H1 (cell line): ENCODE measurements at regions not wholly inside any gene's neighbourhood (a gene's known extent, or its start where the extent isn't known, plus 50 kb on each side); places are given as distances from the start of the nearest gene placed in this dataset.

Experiments used
- CTCF ChIA-PET: fragments of 300-600 bp; sonication (Branson Sonifier 250); formaldehyde crosslinking; loops from one replicate; lab custom pipeline; 2021; ENCODE audit not compliant: partially characterized antibody; lab: Charles Lee
- POLR2A ChIA-PET: fragments of 300-600 bp; sonication (Branson Sonifier 250); formaldehyde crosslinking; loops from one replicate; lab custom pipeline; 2021; ENCODE audit warnings: inconsistent platforms; ENCODE audit not compliant: partially characterized antibody; lab: Charles Lee
- DNase-seq, 2 experiments: peaks; one replicate each; pipeline versions ENCODE4 v3.0.0 to v3.0.0-alpha.2; 2010 to 2022; ENCODE audit warnings: low spot score in 2 of 2, low read depth in 1 of 2, mixed read lengths in 1 of 2
- FAIRE-seq: peaks from 2 replicates; lab custom pipeline; 2011; peaks lifted over from hg19 to GRCh38; lab: Jason Lieb, UNC
- H2AFZ ChIP-seq: 2 replicates; pipeline ENCODE4 v1.8.1; 2012; ENCODE audit warnings: low read length, inconsistent platforms
- H2AK5ac ChIP-seq: 2 replicates; pipeline ENCODE4 v1.6.1; 2013; ENCODE audit warnings: low read depth, low read length
- H2BK120ac ChIP-seq: replicated peaks from 2 replicates; pipeline ENCODE3; 2013; ENCODE audit warnings: low read depth, low read length, inconsistent platforms
- H2BK12ac ChIP-seq: 2 replicates; pipeline ENCODE4 v1.6.1; 2013; ENCODE audit warnings: low read depth, low read length
- H2BK15ac ChIP-seq: 2 replicates; pipeline ENCODE4 v1.6.1; 2013; ENCODE audit warnings: low read length
- H2BK20ac ChIP-seq: 2 replicates; pipeline ENCODE4 v1.6.1; 2013; ENCODE audit warnings: low read length
- H2BK5ac ChIP-seq: 2 replicates; pipeline ENCODE4 v1.6.1; 2013; ENCODE audit warnings: low read depth, low read length
- H3K14ac ChIP-seq: 2 replicates; pipeline ENCODE4 v1.6.1; 2013; ENCODE audit warnings: inconsistent platforms; ENCODE audit not compliant: insufficient read length
- H3K18ac ChIP-seq: 2 replicates; pipeline ENCODE4 v1.6.1; 2013; ENCODE audit warnings: low read length; ENCODE audit errors: extremely low read depth
- H3K23ac ChIP-seq: 2 replicates; pipeline ENCODE4 v1.6.1; 2013; ENCODE audit warnings: inconsistent platforms; ENCODE audit not compliant: insufficient read length
- H3K23me2 ChIP-seq: 2 replicates; pipeline ENCODE4 v1.6.1; 2013; ENCODE audit warnings: low read depth, low read length
- H3K27ac ChIP-seq: 2 replicates; pipeline ENCODE4 v1.6.1; 2011; ENCODE audit warnings: low read depth, low read length, inconsistent platforms
- H3K27me3 ChIP-seq, 4 experiments: replicated peaks in 1 of 4; 1 replicate in 1 of 4; 2 replicates in 3 of 4; pipeline versions ENCODE4 v1.6.1 to v1.8.1; 2011 to 2013; ENCODE audit warnings: low read length in 3 of 4, mild to moderate bottlenecking in 3 of 4, inconsistent platforms in 2 of 4, mixed read lengths in 2 of 4, moderate library complexity in 1 of 4; ENCODE audit not compliant: control insufficient read depth in 3 of 4, insufficient read depth in 3 of 4; ENCODE audit errors: extremely low read depth in 1 of 4
- H3K36me3 ChIP-seq, 4 experiments: 2 replicates each; pipeline versions ENCODE4 v1.6.1 to v1.8.1; 2011 to 2013; ENCODE audit warnings: mild to moderate bottlenecking in 4 of 4, low read length in 3 of 4, moderate library complexity in 2 of 4, control low read depth in 1 of 4, inconsistent platforms in 1 of 4; ENCODE audit not compliant: insufficient read depth in 4 of 4, control insufficient read depth in 2 of 4
- H3K4ac ChIP-seq: replicated peaks from 2 replicates; pipeline ENCODE3; 2013; ENCODE audit warnings: low read length, low read depth, mixed read lengths, inconsistent platforms; ENCODE audit not compliant: insufficient read length
- H3K4me1 ChIP-seq, 4 experiments: replicated peaks in 1 of 4; 1 replicate in 1 of 4; 2 replicates in 3 of 4; pipeline versions ENCODE4 v1.6.1 to v1.8.1; 2011 to 2013; ENCODE audit warnings: low read length in 3 of 4, inconsistent platforms in 2 of 4, mixed read lengths in 1 of 4; ENCODE audit not compliant: insufficient read depth in 4 of 4, control insufficient read depth in 3 of 4
- H3K4me2 ChIP-seq, 2 experiments: 2 replicates each; pipeline versions ENCODE4 v1.6.1 to v1.8.1; 2011 to 2013; ENCODE audit warnings: low read depth in 2 of 2, low read length in 2 of 2, control low read depth in 1 of 2, inconsistent platforms in 1 of 2, mild to moderate bottlenecking in 1 of 2; ENCODE audit not compliant: insufficient read depth in 1 of 2
- H3K4me3 ChIP-seq, 4 experiments: fragments of 200-600, 300-600 bp in 1 of 4; sonication (generic), shearing (Covaris generic), sonication (Bioruptor Twin) in 1 of 4; 2 replicates each; pipeline versions ENCODE4 v1.5.1 to v1.8.1; 2011 to 2016; ENCODE audit warnings: low read length in 4 of 4, low read depth in 3 of 4, control low read depth in 2 of 4, inconsistent platforms in 2 of 4, mild to moderate bottlenecking in 2 of 4, mixed read lengths in 1 of 4, moderate library complexity in 1 of 4; ENCODE audit not compliant: insufficient read depth in 2 of 4; ENCODE audit errors: extremely low read depth in 1 of 4
- H3K56ac ChIP-seq: replicated peaks from 2 replicates; pipeline ENCODE3; 2013; ENCODE audit warnings: low read depth, mild to moderate bottlenecking, mixed read lengths, low read length, inconsistent platforms; ENCODE audit not compliant: insufficient read length
- H3K79me1 ChIP-seq: 2 replicates; pipeline ENCODE4 v1.6.1; 2013; ENCODE audit warnings: low read depth, low read length, control low read depth
- H3K79me2 ChIP-seq, 2 experiments: 2 replicates each; pipeline versions ENCODE4 v1.6.1 to v1.8.1; 2012 to 2013; ENCODE audit warnings: low read length in 2 of 2, mild to moderate bottlenecking in 2 of 2, inconsistent platforms in 1 of 2; ENCODE audit not compliant: insufficient read depth in 2 of 2, control insufficient read depth in 1 of 2
- H3K9ac ChIP-seq, 4 experiments: replicated peaks in 1 of 4; 1 replicate in 1 of 4; 2 replicates in 3 of 4; pipeline versions ENCODE4 v1.6.1 to v1.8.1; 2011 to 2013; ENCODE audit warnings: low read depth in 3 of 4, low read length in 3 of 4, control low read depth in 2 of 4, mild to moderate bottlenecking in 2 of 4, moderate library complexity in 2 of 4, inconsistent platforms in 1 of 4; ENCODE audit errors: extremely low read depth in 1 of 4
- H3K9me3 ChIP-seq, 2 experiments: 2 replicates each; pipeline versions ENCODE4 v1.6.1 to v1.8.1; 2012 to 2013; ENCODE audit warnings: mild to moderate bottlenecking in 2 of 2, moderate library complexity in 2 of 2, control low read depth in 1 of 2, inconsistent platforms in 1 of 2, low read depth in 1 of 2, low read length in 1 of 2, mixed read lengths in 1 of 2; ENCODE audit not compliant: insufficient read depth in 2 of 2
- H4K20me1 ChIP-seq, 2 experiments: replicated peaks in 1 of 2; 2 replicates each; pipeline versions ENCODE3 to v1.8.1; 2011 to 2013; ENCODE audit warnings: inconsistent platforms in 2 of 2, low read length in 2 of 2, mild to moderate bottlenecking in 1 of 2; ENCODE audit not compliant: insufficient read depth in 2 of 2, control insufficient read depth in 1 of 2
- H4K5ac ChIP-seq: 2 replicates; pipeline ENCODE4 v1.6.1; 2013; ENCODE audit warnings: low read length, low read depth, mixed read lengths, inconsistent platforms; ENCODE audit not compliant: insufficient read length
- H4K8ac ChIP-seq: 2 replicates; pipeline ENCODE4 v1.8.0; 2013; ENCODE audit warnings: mild to moderate bottlenecking, moderate library complexity, low read length, inconsistent platforms; ENCODE audit not compliant: insufficient read depth; ENCODE audit errors: extremely low read depth
- H4K91ac ChIP-seq: replicated peaks from 2 replicates; pipeline ENCODE3; 2013; ENCODE audit warnings: low read length, mixed read lengths, inconsistent platforms; ENCODE audit not compliant: insufficient read length
- ASH2L ChIP-seq: fragments of 200-600, 300-600 bp; sonication (generic); IDR thresholded peaks from one replicate; pipeline ENCODE4 v1.7.1; 2017; ENCODE audit warnings: low read length
- BRCA1 ChIP-seq: IDR thresholded peaks from 2 replicates; pipeline ENCODE4 v1.6.1; 2012; ENCODE audit warnings: low read depth, low read length, improper control_type of control experiment
- CHD2 ChIP-seq: IDR thresholded peaks from 2 replicates; pipeline ENCODE4 v1.6.1; 2012; ENCODE audit warnings: low read length, improper control_type of control experiment
- CREB1 ChIP-seq: IDR thresholded peaks from 2 replicates; pipeline ENCODE4 v1.6.1; 2012; ENCODE audit warnings: inconsistent platforms
- KDM1A ChIP-seq: fragments of 200-600, 300-600 bp; sonication (generic); IDR thresholded peaks from 2 replicates; pipeline ENCODE4 v1.7.1; 2016; ENCODE audit warnings: mild to moderate bottlenecking, low read length, borderline replicate concordance
- NANOG ChIP-seq: IDR thresholded peaks from 2 replicates; pipeline ENCODE4 v1.6.1; 2011; ENCODE audit warnings: low read length, low read depth, mild to moderate bottlenecking, inconsistent platforms; ENCODE audit not compliant: insufficient read depth, poor library complexity, severe bottlenecking
- NRF1 ChIP-seq: IDR thresholded peaks from 2 replicates; pipeline ENCODE4 v1.6.1; 2011; ENCODE audit warnings: mild to moderate bottlenecking, low read depth, low read length, improper control_type of control experiment
- RXRA ChIP-seq: IDR thresholded peaks from 2 replicates; pipeline ENCODE4 v1.6.1; 2011; ENCODE audit warnings: low read depth, mild to moderate bottlenecking, low read length, moderate library complexity; ENCODE audit not compliant: insufficient read depth
- SUZ12 ChIP-seq: fragments of 200-600 bp; sonication (generic); IDR thresholded peaks from 2 replicates; pipeline ENCODE4 v1.6.1; 2012; ENCODE audit warnings: mild to moderate bottlenecking, inconsistent platforms, low read length, moderate library complexity, mixed read lengths
- ZNF274 ChIP-seq: IDR thresholded peaks from 2 replicates; pipeline ENCODE4 v1.7.0; 2012; ENCODE audit warnings: low read length, borderline replicate concordance; ENCODE audit errors: extremely low read depth
- WGBS, 2 experiments: shearing (Covaris generic) in 1 of 2; methylation state at CpG; one replicate each; pipeline versions ENCODE4 v1.1.6 to v1.1.7; 2013 to 2015; ENCODE audit warnings: low lambda C conversion rate in 2 of 2, mixed read lengths in 2 of 2, inconsistent platforms in 1 of 2, low coverage in 1 of 2, missing lambda C conversion rate in 1 of 2; ENCODE audit not compliant: insufficient replicate concordance in 2 of 2, insufficient coverage in 1 of 2, insufficient read length in 1 of 2; ENCODE audit errors: extremely low coverage in 1 of 2, missing lambda C conversion rate in 1 of 2; 5-methylcytosine and 5-hydroxymethylcytosine counted together
- TF ChIP-seq, protein P1 (sequence below): IDR thresholded peaks from 2 replicates; pipeline ENCODE4 v1.6.1; 2011; ENCODE audit warnings: low read length, improper control_type of control experiment
- TF ChIP-seq, protein P2 (sequence below): IDR thresholded peaks from 2 replicates; pipeline ENCODE4 v1.6.1; 2012; ENCODE audit warnings: low read length, inconsistent platforms

DNA sequence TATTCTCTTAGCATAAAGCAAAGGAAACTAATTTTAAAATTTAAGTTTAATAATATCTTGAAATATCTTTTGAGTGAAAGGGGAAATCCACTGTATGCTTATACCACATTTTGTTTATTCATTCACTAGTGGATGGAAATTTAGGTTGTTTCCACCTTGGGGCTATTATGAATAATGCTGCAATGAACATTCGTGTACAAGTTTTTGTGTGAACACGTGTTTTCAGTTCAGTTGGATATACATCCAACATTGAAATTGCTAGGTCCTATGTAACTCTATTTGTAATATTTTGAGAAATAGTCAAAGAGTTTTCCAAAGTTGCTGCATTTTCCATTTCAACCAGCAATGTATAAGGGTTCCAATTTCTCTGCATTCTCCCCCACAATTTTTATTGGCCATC is 83.7 kb upstream of the ETV6 start:
- Histone ChIP-seq H3K4me1 (no peaks in the 10 kb centered on the region), H3K56ac (no peak overlapping the region)
- FAIRE-seq, result no peak
- TF ChIP-seq, protein P1, sequence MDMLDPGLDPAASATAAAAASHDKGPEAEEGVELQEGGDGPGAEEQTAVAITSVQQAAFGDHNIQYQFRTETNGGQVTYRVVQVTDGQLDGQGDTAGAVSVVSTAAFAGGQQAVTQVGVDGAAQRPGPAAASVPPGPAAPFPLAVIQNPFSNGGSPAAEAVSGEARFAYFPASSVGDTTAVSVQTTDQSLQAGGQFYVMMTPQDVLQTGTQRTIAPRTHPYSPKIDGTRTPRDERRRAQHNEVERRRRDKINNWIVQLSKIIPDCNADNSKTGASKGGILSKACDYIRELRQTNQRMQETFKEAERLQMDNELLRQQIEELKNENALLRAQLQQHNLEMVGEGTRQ, result no peak
- TF ChIP-seq SUZ12, result no peak
- no peak for TF ChIP-seq CREB1
- no peak for TF ChIP-seq BRCA1
- TF ChIP-seq KDM1A, result no peak
- TF ChIP-seq, protein P2, sequence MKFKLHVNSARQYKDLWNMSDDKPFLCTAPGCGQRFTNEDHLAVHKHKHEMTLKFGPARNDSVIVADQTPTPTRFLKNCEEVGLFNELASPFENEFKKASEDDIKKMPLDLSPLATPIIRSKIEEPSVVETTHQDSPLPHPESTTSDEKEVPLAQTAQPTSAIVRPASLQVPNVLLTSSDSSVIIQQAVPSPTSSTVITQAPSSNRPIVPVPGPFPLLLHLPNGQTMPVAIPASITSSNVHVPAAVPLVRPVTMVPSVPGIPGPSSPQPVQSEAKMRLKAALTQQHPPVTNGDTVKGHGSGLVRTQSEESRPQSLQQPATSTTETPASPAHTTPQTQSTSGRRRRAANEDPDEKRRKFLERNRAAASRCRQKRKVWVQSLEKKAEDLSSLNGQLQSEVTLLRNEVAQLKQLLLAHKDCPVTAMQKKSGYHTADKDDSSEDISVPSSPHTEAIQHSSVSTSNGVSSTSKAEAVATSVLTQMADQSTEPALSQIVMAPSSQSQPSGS, result no peak
- no peak for TF ChIP-seq NRF1
- no peak for TF ChIP-seq NANOG
- no peak for TF ChIP-seq ASH2L
- no peak for TF ChIP-seq CHD2
- TF ChIP-seq RXRA, result no peak
- TF ChIP-seq ZNF274, result no peak

More for the DNA sequence above, 83.7 kb upstream of the ETV6 start:
- Histone ChIP-seq H4K5ac (no peak overlapping the region), H2BK120ac (no peak overlapping the region), H3K9ac (no peak overlapping the region), H3K79me2 (no peaks in the 10 kb centered on the region), H2BK12ac (no peak overlapping the region), H3K4me3 (no peak overlapping the region), H3K4ac (no peak overlapping the region), H3K23me2 (no peaks in the 10 kb centered on the region), H2BK20ac (no peak overlapping the region), H4K8ac (no peak overlapping the region), H2AFZ (no peak overlapping the region), H3K4me2 (no peak overlapping the region), H3K9me3 (no peaks in the 10 kb centered on the region), H2AK5ac (no peak overlapping the region), H3K14ac (no peak overlapping the region), H4K91ac (no peak overlapping the region), H2BK5ac (no peak overlapping the region), H3K27ac (no peak overlapping the region), H3K23ac (no peak overlapping the region), H3K18ac (no peak overlapping the region), H3K79me1 (no peaks in the 10 kb centered on the region), H4K20me1 (no peaks in the 10 kb centered on the region), H3K27me3 (no peaks in the 10 kb centered on the region), H2BK15ac (no peak overlapping the region), H3K36me3 (no peaks in the 10 kb centered on the region)
- DNase-seq, result no peak
- ChIA-PET POLR2A (no interaction called here), CTCF (interaction anchor here (0.6 to 1.6 kb wide), 3 partner anchors 11 to 444 kb away, joined by 3 to 7 read pairs (median 3); no protein-coding TSS in a partner anchor)
- 97% methylated on average over 2 of the region's 2 CpGs; no CpG with 5 or more reads in 1 of the 2 experiments for WGBS, 2 experiments
